RWPE2 (cell line): ENCODE measurements at regions not wholly inside any gene's neighbourhood (a gene's known extent, or its start where the extent isn't known, plus 50 kb on each side); places are given as distances from the start of the nearest gene placed in this dataset.

Experiments used
- ATAC-seq: fragments of 200-7000 bp; cut with Tn5 transposase; 3 replicates; pipeline ENCODE4 v1.9.1; 2021; ENCODE audit warnings: low read depth
- DNase-seq: peaks from one replicate; pipeline ENCODE4 v3.0.0-alpha.2; 2020; ENCODE audit warnings: low spot score
- H3K27ac ChIP-seq: fragments of 450-650 bp; 2 replicates; pipeline ENCODE4 v1.5.1; 2017; ENCODE audit warnings: mild to moderate bottlenecking; ENCODE audit not compliant: poor library complexity, severe bottlenecking
- H3K27me3 ChIP-seq: fragments of 250-450 bp; sonication (Bioruptor Pico); 2 replicates; pipeline ENCODE4 v1.5.1; 2021; ENCODE audit warnings: mild to moderate bottlenecking, moderate library complexity; ENCODE audit not compliant: insufficient read depth, poor library complexity, severe bottlenecking
- H3K36me3 ChIP-seq: fragments of 250-450 bp; sonication (Bioruptor Pico); 2 replicates; pipeline ENCODE4 v1.5.1; 2020; ENCODE audit warnings: low read depth, mild to moderate bottlenecking, moderate library complexity
- H3K4me1 ChIP-seq: fragments of 250-450 bp; sonication (Bioruptor Pico); 2 replicates; pipeline ENCODE4 v1.5.1; 2021; ENCODE audit warnings: mild to moderate bottlenecking, moderate library complexity; ENCODE audit not compliant: insufficient read depth, poor library complexity, severe bottlenecking
- H3K4me3 ChIP-seq: fragments of 250-450 bp; sonication (Bioruptor Pico); 2 replicates; pipeline ENCODE4 v1.5.1; 2021; ENCODE audit warnings: mild to moderate bottlenecking, moderate library complexity; ENCODE audit not compliant: severe bottlenecking
- H3K9me3 ChIP-seq: fragments of 250-450 bp; sonication (Bioruptor Pico); 2 replicates; pipeline ENCODE4 v1.5.1; 2021; ENCODE audit warnings: mild to moderate bottlenecking, moderate library complexity; ENCODE audit not compliant: severe bottlenecking
- TF ChIP-seq, protein P1 (sequence below): fragments of 450-650 bp; IDR thresholded peaks from one replicate; pipeline ENCODE4 v1.5.1; 2017; ENCODE audit warnings: mild to moderate bottlenecking, moderate library complexity; ENCODE audit not compliant: poor library complexity, severe bottlenecking

DNA sequence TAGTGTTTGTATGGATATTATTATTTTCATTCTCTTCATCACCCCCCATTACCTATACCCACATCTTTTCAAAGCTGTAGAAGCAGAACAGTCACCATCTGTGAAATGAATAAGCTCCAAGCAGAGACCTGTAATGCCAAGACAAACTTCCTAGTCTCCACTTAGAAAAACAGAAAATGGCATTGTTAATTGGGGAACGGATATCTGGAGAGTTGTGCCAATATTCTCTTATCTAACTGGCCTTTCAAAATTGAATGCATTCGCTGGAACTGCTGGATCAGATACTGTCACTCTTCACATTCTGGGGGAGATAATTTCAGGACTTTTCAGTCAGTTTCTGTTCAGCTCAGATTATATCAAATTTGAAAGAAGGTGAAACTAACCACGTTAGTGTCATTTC lies 464.4 kb upstream of the GOT2 start:
- TF ChIP-seq, protein P1, sequence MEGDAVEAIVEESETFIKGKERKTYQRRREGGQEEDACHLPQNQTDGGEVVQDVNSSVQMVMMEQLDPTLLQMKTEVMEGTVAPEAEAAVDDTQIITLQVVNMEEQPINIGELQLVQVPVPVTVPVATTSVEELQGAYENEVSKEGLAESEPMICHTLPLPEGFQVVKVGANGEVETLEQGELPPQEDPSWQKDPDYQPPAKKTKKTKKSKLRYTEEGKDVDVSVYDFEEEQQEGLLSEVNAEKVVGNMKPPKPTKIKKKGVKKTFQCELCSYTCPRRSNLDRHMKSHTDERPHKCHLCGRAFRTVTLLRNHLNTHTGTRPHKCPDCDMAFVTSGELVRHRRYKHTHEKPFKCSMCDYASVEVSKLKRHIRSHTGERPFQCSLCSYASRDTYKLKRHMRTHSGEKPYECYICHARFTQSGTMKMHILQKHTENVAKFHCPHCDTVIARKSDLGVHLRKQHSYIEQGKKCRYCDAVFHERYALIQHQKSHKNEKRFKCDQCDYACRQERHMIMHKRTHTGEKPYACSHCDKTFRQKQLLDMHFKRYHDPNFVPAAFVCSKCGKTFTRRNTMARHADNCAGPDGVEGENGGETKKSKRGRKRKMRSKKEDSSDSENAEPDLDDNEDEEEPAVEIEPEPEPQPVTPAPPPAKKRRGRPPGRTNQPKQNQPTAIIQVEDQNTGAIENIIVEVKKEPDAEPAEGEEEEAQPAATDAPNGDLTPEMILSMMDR = no peak
- Histone ChIP-seq H3K9me3 (no peaks in the 10 kb centered on the region), H3K4me3 (no peak overlapping the region), H3K27me3 (peaks cover 9% of the 10 kb centered on the region), H3K27ac (no peak overlapping the region), H3K4me1 (no peaks in the 10 kb centered on the region), H3K36me3 (no peaks in the 10 kb centered on the region)
- DNase-seq (no peak), ATAC-seq (no peak)

DNA sequence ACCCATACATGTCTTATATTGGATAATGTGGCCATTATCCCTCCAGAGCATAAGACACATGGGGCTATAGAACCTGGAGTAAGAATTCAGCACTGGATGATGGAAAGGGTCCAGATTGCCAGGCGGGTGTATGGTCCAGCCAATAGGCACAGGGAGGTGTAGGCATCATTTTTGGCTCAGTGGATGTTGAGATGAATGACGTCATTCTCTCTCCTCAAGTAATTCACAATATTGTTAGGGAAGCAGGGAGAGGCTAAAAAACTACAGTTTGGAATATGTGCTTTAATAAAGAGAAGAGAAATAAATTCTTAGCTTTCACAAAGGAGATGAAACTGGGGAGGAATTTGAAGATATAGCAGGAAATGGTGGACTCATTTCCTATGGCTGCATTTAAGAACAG lies 461.1 kb upstream of the GOT2 start:
- TF ChIP-seq, protein P1 = no peak

DNA sequence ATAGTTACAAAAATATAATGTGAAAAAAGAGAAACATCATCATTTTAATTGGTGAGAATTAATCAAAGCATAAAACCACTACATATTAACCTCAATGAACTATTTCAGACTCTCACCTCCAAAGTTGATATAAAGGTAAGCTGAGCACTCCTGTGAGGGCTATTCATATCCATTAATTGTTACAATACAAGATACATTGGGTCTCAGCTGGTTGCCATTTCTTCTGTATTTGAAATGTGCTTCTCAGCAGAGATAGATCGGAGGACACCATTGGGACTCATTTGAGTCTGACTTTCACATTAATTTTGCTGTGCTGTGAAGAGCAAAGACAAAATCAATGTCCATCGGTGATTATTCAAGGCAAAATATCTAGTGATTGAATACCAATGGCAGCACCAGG lies 459.5 kb upstream of the GOT2 start:
- Histone ChIP-seq H3K27me3 (no peaks in the 10 kb centered on the region), H3K27ac (no peak overlapping the region), H3K4me3 (no peak overlapping the region), H3K36me3 (no peaks in the 10 kb centered on the region), H3K4me1 (no peaks in the 10 kb centered on the region), H3K9me3 (no peaks in the 10 kb centered on the region)
- no peak for ATAC-seq
- TF ChIP-seq, protein P1 = no peak
- no peak for DNase-seq

More for the DNA sequence above, 461.1 kb upstream of the GOT2 start:
- ATAC-seq (no peak), DNase-seq (no peak)
- Histone ChIP-seq H3K27me3 (no peaks in the 10 kb centered on the region), H3K27ac (no peak overlapping the region), H3K4me1 (no peaks in the 10 kb centered on the region), H3K36me3 (no peaks in the 10 kb centered on the region), H3K9me3 (no peaks in the 10 kb centered on the region), H3K4me3 (no peak overlapping the region)

DNA sequence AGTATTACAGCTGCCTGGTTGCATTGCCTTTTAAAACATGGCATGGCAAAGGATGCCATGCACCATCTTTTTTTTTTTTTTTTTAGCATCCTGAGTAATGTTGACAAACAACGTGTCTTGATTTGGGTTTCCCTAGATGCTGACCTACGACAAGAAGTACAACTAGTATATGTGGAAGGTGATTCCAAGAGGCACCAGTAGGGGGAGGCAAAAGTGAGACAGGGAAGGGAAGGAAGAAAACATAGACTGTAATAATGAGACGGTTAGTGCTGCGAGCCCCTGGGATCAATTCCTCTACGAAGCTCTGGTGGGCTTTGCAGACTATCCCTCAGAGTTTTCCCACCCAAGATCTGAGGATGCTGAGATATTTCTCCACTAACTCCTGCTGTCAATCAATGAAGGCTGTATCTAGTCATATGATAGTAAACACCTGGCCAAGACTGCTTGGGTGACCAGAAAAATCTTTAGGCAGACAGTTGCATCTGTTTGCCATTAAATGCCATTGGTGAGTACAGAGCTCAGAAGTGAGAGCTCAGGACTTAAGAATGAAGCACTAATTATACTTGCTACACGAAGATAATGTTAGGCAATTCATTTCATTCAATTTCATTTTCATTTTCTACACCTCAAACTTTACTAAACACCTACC lies 458.6 kb upstream of the GOT2 start:
- DNase-seq (no peak), ATAC-seq (no peak)
- H3K9me3 ChIP-seq = no peaks in the 10 kb centered on the region
- H3K27ac ChIP-seq = no peak overlapping the region
- no peaks in the 10 kb centered on the region for H3K36me3 ChIP-seq
- no peak overlapping the region for H3K4me3 ChIP-seq
- TF ChIP-seq, protein P1 = peak; percentile 11
- H3K27me3 ChIP-seq = no peaks in the 10 kb centered on the region
- H3K4me1 ChIP-seq = no peaks in the 10 kb centered on the region

DNA sequence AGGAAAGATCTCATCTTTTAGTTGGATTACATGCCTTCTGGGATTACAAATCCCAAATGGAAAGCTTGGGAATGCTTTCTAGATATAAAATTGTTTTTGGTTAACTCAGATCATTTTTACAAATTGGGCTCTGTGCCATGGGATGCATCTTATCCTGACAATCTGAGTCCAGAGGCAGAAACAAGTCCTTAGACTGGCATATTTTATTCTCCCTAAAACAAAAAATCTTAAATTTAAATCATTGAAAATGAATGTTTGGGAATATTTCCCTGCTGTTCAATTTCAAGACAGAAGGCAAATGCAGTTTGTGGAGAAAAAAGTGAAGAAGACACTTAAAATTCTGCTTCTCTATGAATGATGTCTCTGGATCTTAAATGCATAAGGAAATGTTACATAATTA lies 456.6 kb upstream of the GOT2 start:
- DNase-seq (no peak), ATAC-seq (no peak)
- no peak overlapping the region for H3K27ac ChIP-seq
- no peaks in the 10 kb centered on the region for H3K4me1 ChIP-seq
- no peak overlapping the region for H3K4me3 ChIP-seq
- no peaks in the 10 kb centered on the region for H3K27me3 ChIP-seq
- no peaks in the 10 kb centered on the region for H3K36me3 ChIP-seq
- TF ChIP-seq, protein P1 = no peak
- H3K9me3 ChIP-seq = no peaks in the 10 kb centered on the region
